Smooth muscle cell (in vitro differentiated cells): ENCODE measurements at regions not wholly inside any gene's neighbourhood (a gene's known extent, or its start where the extent isn't known, plus 50 kb on each side); places are given as distances from the start of the nearest gene placed in this dataset.

Experiments used
- DNase-seq: peaks from one replicate; lab custom pipeline; 2025; ENCODE audit not compliant: unreplicated experiment; lab: John Stamatoyannopoulos, UW
- H2AFZ ChIP-seq: fragments of 200-600 bp; sonication (generic); 2 replicates; pipeline ENCODE4 v1.6.0; 2016; ENCODE audit warnings: antibody characterized with exemption, low read depth, mild to moderate bottlenecking
- H3F3A ChIP-seq: fragments of 200-600 bp; sonication (generic); 2 replicates; pipeline ENCODE4 v1.6.0; 2017; ENCODE audit warnings: antibody characterized with exemption, low read depth
- H3K27ac ChIP-seq: fragments of 200-600 bp; sonication (generic); 2 replicates; pipeline ENCODE4 v1.5.1; 2016; ENCODE audit warnings: low read depth, mild to moderate bottlenecking
- H3K27me3 ChIP-seq: fragments of 200-600 bp; sonication (generic); 2 replicates; pipeline ENCODE4 v1.6.1; 2016; ENCODE audit warnings: low read depth, mild to moderate bottlenecking
- H3K36me3 ChIP-seq: fragments of 200-600 bp; sonication (generic); 2 replicates; pipeline ENCODE4 v1.5.1; 2016; ENCODE audit warnings: low read depth
- H3K4me1 ChIP-seq: fragments of 200-600 bp; sonication (generic); 2 replicates; pipeline ENCODE4 v1.5.1; 2016; ENCODE audit warnings: low read depth
- H3K4me2 ChIP-seq: fragments of 200-600 bp; sonication (generic); 2 replicates; pipeline ENCODE4 v1.6.0; 2016; ENCODE audit warnings: mild to moderate bottlenecking
- H3K4me3 ChIP-seq: fragments of 200-600 bp; sonication (generic); 2 replicates; pipeline ENCODE4 v1.5.1; 2016; ENCODE audit warnings: mild to moderate bottlenecking
- H3K79me2 ChIP-seq: fragments of 200-600 bp; sonication (generic); 2 replicates; pipeline ENCODE4 v1.6.0; 2016; ENCODE audit warnings: low read depth, mild to moderate bottlenecking
- H3K9ac ChIP-seq: fragments of 200-600 bp; sonication (generic); 2 replicates; pipeline ENCODE4 v1.6.0; 2016; ENCODE audit warnings: low read depth
- H3K9me3 ChIP-seq: fragments of 200-600 bp; sonication (generic); replicated peaks from 2 replicates; pipeline ENCODE4 v1.5.1; 2016; ENCODE audit warnings: low read depth
- H4K20me1 ChIP-seq: fragments of 200-600 bp; sonication (generic); 2 replicates; pipeline ENCODE4 v1.6.0; 2016; ENCODE audit warnings: low read depth
- WGBS: methylation state at CpG from one replicate; pipeline ENCODE4 v1.1.7; 2016; ENCODE audit warnings: low lambda C conversion rate; 5-methylcytosine and 5-hydroxymethylcytosine counted together
- TF ChIP-seq, protein P1 (sequence below): fragments of 200-600 bp; sonication (generic); IDR thresholded peaks from 2 replicates; pipeline ENCODE4 v1.5.1; 2017; ENCODE audit warnings: borderline replicate concordance, mild to moderate bottlenecking, antibody characterized with exemption; ENCODE audit not compliant: insufficient read depth, poor library complexity, severe bottlenecking

DNA sequence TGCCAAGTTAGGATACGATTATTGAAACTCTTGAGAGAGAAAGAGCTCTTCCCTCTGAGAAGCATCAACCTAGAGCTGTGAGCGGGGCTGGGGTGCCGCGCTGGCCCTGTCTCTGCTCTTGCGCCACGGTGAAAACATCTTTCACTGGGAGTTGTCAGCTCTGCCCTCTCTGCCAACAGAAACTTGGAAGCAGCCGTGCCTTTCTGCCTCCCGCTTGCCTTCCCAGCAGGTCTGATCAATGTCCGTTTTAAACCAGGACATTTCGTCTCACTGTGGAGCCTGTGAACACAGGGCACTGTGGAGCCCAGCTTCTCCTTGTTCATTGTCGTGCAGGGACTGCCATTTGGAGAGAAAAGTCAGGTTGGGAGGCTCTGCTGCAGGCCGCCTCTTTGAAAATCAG lies 249.2 kb upstream of the PMEPA1 start:
- H4K20me1 ChIP-seq: no peaks in the 10 kb centered on the region
- no peaks in the 10 kb centered on the region for H3K9me3 ChIP-seq
- H3K36me3 ChIP-seq: no peaks in the 10 kb centered on the region
- 97% methylated on average over 12 of the region's 12 CpGs for WGBS
- no peaks in the 10 kb centered on the region for H3K27me3 ChIP-seq
- no peak overlapping the region for H2AFZ ChIP-seq
- H3K4me1 ChIP-seq: no peaks in the 10 kb centered on the region
- no peak for DNase-seq
- no peak overlapping the region for H3K27ac ChIP-seq
- no peak overlapping the region for H3K4me2 ChIP-seq
- H3F3A ChIP-seq: no peaks in the 10 kb centered on the region
- H3K4me3 ChIP-seq: no peak overlapping the region
- H3K79me2 ChIP-seq: no peaks in the 10 kb centered on the region
- TF ChIP-seq, protein P1, sequence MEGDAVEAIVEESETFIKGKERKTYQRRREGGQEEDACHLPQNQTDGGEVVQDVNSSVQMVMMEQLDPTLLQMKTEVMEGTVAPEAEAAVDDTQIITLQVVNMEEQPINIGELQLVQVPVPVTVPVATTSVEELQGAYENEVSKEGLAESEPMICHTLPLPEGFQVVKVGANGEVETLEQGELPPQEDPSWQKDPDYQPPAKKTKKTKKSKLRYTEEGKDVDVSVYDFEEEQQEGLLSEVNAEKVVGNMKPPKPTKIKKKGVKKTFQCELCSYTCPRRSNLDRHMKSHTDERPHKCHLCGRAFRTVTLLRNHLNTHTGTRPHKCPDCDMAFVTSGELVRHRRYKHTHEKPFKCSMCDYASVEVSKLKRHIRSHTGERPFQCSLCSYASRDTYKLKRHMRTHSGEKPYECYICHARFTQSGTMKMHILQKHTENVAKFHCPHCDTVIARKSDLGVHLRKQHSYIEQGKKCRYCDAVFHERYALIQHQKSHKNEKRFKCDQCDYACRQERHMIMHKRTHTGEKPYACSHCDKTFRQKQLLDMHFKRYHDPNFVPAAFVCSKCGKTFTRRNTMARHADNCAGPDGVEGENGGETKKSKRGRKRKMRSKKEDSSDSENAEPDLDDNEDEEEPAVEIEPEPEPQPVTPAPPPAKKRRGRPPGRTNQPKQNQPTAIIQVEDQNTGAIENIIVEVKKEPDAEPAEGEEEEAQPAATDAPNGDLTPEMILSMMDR: no peak
- no peak overlapping the region for H3K9ac ChIP-seq

DNA sequence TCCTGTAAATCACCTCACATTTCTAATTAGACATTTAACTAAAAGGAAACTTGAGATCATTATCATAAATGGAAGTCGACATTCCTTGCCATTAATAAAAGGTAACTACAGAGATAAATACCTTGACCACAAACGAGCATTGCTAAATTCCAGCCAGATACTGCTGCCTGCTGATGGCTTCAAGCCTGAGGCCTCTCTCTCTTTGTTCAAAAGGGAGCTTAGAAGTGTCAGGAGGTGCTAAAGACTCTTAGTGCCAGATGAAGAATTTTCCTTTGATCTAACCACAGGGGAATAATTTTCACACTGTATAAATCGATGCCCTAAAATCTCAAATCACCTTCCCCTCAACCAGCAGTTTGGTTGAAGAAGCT lies 248.2 kb upstream of the PMEPA1 start:
- DNase-seq: no peak
- Histone ChIP-seq H3K9me3 (no peaks in the 10 kb centered on the region), H3K36me3 (no peaks in the 10 kb centered on the region), H3K27ac (peak overlapping the region; percentile 61), H4K20me1 (no peaks in the 10 kb centered on the region), H3K9ac (peak overlapping the region; percentile 33), H3K79me2 (no peaks in the 10 kb centered on the region), H3K27me3 (no peaks in the 10 kb centered on the region), H3K4me2 (no peak overlapping the region), H3K4me3 (no peak overlapping the region), H3K4me1 (no peaks in the 10 kb centered on the region), H2AFZ (no peak overlapping the region), H3F3A (no peaks in the 10 kb centered on the region)
- WGBS: 42% methylated on average over 3 of the region's 3 CpGs
- TF ChIP-seq, protein P1: no peak

DNA sequence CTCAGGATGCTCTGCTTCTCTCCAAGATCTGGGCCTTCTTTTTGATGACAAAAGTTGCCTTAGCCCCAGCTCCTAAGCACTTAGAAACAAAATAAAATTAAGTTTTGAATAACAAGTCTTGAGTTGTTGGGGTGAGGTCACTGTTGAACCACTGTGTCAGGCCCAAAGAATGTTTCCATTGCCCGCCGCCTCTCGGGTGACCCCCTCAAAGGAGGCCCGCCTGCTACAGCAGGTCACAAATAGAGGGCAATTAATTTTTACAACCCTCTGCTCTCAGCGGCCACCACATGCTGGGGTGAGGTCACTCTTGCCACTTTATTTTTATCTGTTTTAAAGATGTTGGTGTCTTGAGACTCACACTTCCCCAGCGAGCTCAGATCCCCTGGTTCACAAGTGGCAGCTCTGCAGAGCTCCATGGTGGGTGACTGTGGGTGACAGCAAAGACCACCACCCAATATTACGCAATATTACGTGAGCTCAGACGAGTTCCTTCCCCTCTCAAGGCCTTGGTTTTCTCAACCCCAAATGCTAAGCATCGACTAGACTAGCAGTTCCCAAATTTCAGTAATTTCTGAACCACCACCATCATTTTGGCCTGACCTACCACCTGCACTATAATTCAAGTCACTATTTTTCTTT lies 247.7 kb upstream of the PMEPA1 start:
- Histone ChIP-seq H3K9ac (peak overlapping the region; percentile 56), H3K27ac (peak overlapping the region; percentile 68)
- 34% methylated on average over 10 of the region's 10 CpGs for WGBS

DNA sequence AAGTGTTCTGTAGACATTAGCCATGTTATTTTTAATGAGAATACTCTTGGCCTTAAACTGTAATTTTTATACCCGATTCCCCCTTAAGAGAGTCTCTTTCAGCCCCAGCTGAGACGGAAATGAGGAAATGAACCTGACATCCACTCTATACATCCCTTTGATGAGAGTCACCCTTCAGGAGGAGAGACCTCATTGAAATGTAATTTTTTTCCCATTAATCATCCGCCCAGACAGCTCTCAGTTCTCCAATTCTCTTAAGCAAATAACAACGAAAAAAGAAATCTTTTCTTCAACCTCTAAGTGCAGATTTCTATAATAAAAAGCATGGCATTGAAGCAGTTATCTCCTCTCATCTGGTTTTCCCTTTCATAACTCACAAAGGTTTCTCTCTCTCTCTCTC lies 243.8 kb upstream of the PMEPA1 start:
- TF ChIP-seq, protein P1: no peak
- no peak for DNase-seq
- Histone ChIP-seq H3K79me2 (no peaks in the 10 kb centered on the region), H3K27ac (no peak overlapping the region), H3F3A (no peaks in the 10 kb centered on the region), H4K20me1 (no peaks in the 10 kb centered on the region), H3K9ac (no peak overlapping the region), H3K36me3 (no peaks in the 10 kb centered on the region), H3K4me2 (no peak overlapping the region), H3K4me1 (no peaks in the 10 kb centered on the region), H2AFZ (no peak overlapping the region), H3K9me3 (no peaks in the 10 kb centered on the region), H3K4me3 (no peak overlapping the region), H3K27me3 (no peaks in the 10 kb centered on the region)
- 67% methylated on average over 4 of the region's 4 CpGs for whole genome bisulfite sequencing

More for the DNA sequence above, 247.7 kb upstream of the PMEPA1 start:
- Histone ChIP-seq H3K27me3 (no peaks in the 10 kb centered on the region), H3K4me1 (no peaks in the 10 kb centered on the region), H3K79me2 (no peaks in the 10 kb centered on the region), H3K4me2 (peak overlapping the region; percentile 11), H2AFZ (no peak overlapping the region), H3K36me3 (no peaks in the 10 kb centered on the region), H3F3A (no peaks in the 10 kb centered on the region), H3K4me3 (no peak overlapping the region), H4K20me1 (no peaks in the 10 kb centered on the region), H3K9me3 (no peaks in the 10 kb centered on the region)
- TF ChIP-seq, protein P1: no peak
- peak; percentile 6 for DNase-seq
